ENCODE measurements at regions not wholly inside any gene's neighbourhood (a gene's known extent, or its start where the extent isn't known, plus 50 kb on each side); places are given as distances from the start of the nearest gene placed in this dataset.

- Histone ChIP-seq H4K91ac (replicated peaks; ENCODE audit: insufficient read length, low read length) (no peak overlapping the region), H4K5ac (ENCODE audit: insufficient read length, low read depth, low read length) (no peak overlapping the region), H3K23ac (ENCODE audit: insufficient read length) (no peak overlapping the region), H2BK20ac (ENCODE audit: low read length) (no peak overlapping the region), H2BK12ac (ENCODE audit: low read depth, low read length) (no peak overlapping the region), H2AK5ac (ENCODE audit: low read depth, low read length) (no peak overlapping the region), H4K20me1 (replicated peaks in 1 of 2; ENCODE audit: control insufficient read depth in 1 of 2, insufficient read depth in 2 of 2, low read length in 2 of 2) (no peaks in the 10 kb centered on the region), H3K4me3 (ENCODE audit: extremely low read depth in 1 of 4, insufficient read depth in 2 of 4, low read depth in 3 of 4, low read length in 4 of 4) (no peak overlapping the region), H3K4me2 (ENCODE audit: insufficient read depth in 1 of 2, low read depth in 2 of 2, low read length in 2 of 2) (no peak overlapping the region), H3K79me1 (ENCODE audit: low read depth, low read length) (no peaks in the 10 kb centered on the region), H3K27me3 (replicated peaks in 1 of 4; ENCODE audit: control insufficient read depth in 3 of 4, extremely low read depth in 1 of 4, insufficient read depth in 3 of 4, low read length in 3 of 4) (no peaks in the 10 kb centered on the region), H3K27ac (ENCODE audit: low read depth, low read length) (no peak overlapping the region), H3K79me2 (ENCODE audit: control insufficient read depth in 1 of 2, insufficient read depth in 2 of 2, low read length in 2 of 2) (no peaks in the 10 kb centered on the region), H3K36me3 (ENCODE audit: control insufficient read depth in 2 of 4, insufficient read depth in 4 of 4, low read length in 3 of 4) (no peaks in the 10 kb centered on the region), H3K56ac (replicated peaks; ENCODE audit: insufficient read length, low read depth, low read length) (no peak overlapping the region), H3K4me1 (replicated peaks in 1 of 4; ENCODE audit: control insufficient read depth in 3 of 4, insufficient read depth in 4 of 4, low read length in 3 of 4) (no peaks in the 10 kb centered on the region), H3K23me2 (ENCODE audit: low read depth, low read length) (no peaks in the 10 kb centered on the region), H3K4ac (replicated peaks; ENCODE audit: insufficient read length, low read depth, low read length) (no peak overlapping the region), H3K14ac (ENCODE audit: insufficient read length) (no peak overlapping the region), H3K9ac (replicated peaks in 1 of 4; ENCODE audit: extremely low read depth in 1 of 4, low read depth in 3 of 4, low read length in 3 of 4) (no peak overlapping the region), H2BK120ac (replicated peaks; ENCODE audit: low read depth, low read length) (no peak overlapping the region), H2BK5ac (ENCODE audit: low read depth, low read length) (no peak overlapping the region), H3K18ac (ENCODE audit: extremely low read depth, low read length) (no peak overlapping the region), H2BK15ac (ENCODE audit: low read length) (no peak overlapping the region), H3K9me3 (ENCODE audit: insufficient read depth in 2 of 2, low read depth in 1 of 2, low read length in 1 of 2) (no peaks in the 10 kb centered on the region), H2AFZ (ENCODE audit: low read length) (peak overlapping the region; percentile 64; the same call in 1 of the 2 replicates), H4K8ac (ENCODE audit: extremely low read depth, insufficient read depth, low read length) (no peak overlapping the region)
- FAIRE-seq: no peak
- ChIA-PET CTCF (ENCODE audit: partially characterized antibody) (interaction anchor here (1.1 kb wide), 1 partner anchor 83 kb away, joined by 3 read pairs; no protein-coding TSS in a partner anchor), POLR2A (ENCODE audit: partially characterized antibody) (no interaction called here)
- TF ChIP-seq TAF1 (IDR thresholded peaks at IDR 0.05; ENCODE audit: low read depth, low read length): no peak
- TF ChIP-seq SIN3A (conservative IDR thresholded peaks at IDR 0.05 in 1 of 2, IDR thresholded peaks at IDR 0.05 in 1 of 2; ENCODE audit: low read depth in 1 of 2, low read length in 2 of 2): no peak
- TF ChIP-seq RNF2 (IDR thresholded peaks at IDR 0.05; ENCODE audit: borderline replicate concordance, low read depth, low read length, missing control alignments, poor library complexity, severe bottlenecking): no peak
- TF ChIP-seq SP2 (IDR thresholded peaks at IDR 0.05; ENCODE audit: low read length): no peak
- TF ChIP-seq RBBP5 (IDR thresholded peaks at IDR 0.05; ENCODE audit: borderline replicate concordance, low read depth, low read length): no peak
- TF ChIP-seq BACH1 (IDR thresholded peaks at IDR 0.05; ENCODE audit: low read length): no peak
- no peak for TF ChIP-seq SUZ12 (IDR thresholded peaks at IDR 0.05; ENCODE audit: low read length)
- TF ChIP-seq SIRT6 (IDR thresholded peaks at IDR 0.05; ENCODE audit: low read length): no peak
- no peak for TF ChIP-seq ZNF274 (IDR thresholded peaks at IDR 0.05; ENCODE audit: borderline replicate concordance, extremely low read depth, low read length)
- TF ChIP-seq TCF12 (IDR thresholded peaks at IDR 0.05; ENCODE audit: low read depth, low read length): no peak
- 88% methylated on average over 6 of the region's 6 CpGs; no CpG with 5 or more reads in 1 of the 2 experiments for WGBS, 2 experiments (ENCODE audit: extremely low coverage in 1 of 2, insufficient coverage in 1 of 2, insufficient read length in 1 of 2, insufficient replicate concordance in 2 of 2, low coverage in 1 of 2, low lambda C conversion rate in 2 of 2, missing lambda C conversion rate in 1 of 2)
- DNase-seq (ENCODE audit: low read depth in 1 of 2, low spot score in 2 of 2): no peak
Observed at GRCh38 chr3:104711406-104711805, 655.3 kb upstream of the ALCAM start.
